Activated CD8-positive, alpha-beta memory T cell treated with anti-CD3 and anti-CD28 coated beads for 4 hours (primary cell): ENCODE measurements at regions not wholly inside any gene's neighbourhood (a gene's known extent, or its start where the extent isn't known, plus 50 kb on each side); places are given as distances from the start of the nearest gene placed in this dataset.
"Not testable (repeated sequence)": the region's sequence is repeated elsewhere in the genome, so short reads cannot be mapped to it uniquely, and the experiment has no call there.

Experiments
- DNase-seq, 2 donors: peaks; one replicate each; pipeline ENCODE4 v3.0.0-alpha.2; 2020; ENCODE audit warnings: low read depth in 2 of 2

DNA sequence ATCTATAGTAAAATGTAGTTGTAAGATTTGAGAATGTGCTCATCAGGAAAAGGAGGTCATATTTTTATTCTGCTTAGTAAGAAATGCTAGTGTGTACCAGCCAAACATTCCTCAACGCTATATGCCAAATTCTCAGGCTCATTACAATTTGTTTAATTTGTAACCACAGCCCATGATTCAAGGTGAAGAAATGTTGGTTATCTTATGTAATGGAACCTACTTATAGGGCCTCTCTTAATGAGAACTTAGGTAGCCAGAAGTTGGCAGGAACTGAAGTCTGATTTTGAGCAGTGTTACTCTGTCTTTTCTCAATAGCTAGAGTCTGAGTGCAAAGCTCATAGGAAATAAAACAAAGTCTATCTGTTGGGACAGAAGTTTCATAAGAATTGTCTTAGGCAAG is 595.0 kb downstream of the GLUD2 start:
- DNase-seq: no peak

GRCh38 chrX:121649417-121649816 is 602.0 kb downstream of the GLUD2 start:
- no peak for DNase-seq

DNA sequence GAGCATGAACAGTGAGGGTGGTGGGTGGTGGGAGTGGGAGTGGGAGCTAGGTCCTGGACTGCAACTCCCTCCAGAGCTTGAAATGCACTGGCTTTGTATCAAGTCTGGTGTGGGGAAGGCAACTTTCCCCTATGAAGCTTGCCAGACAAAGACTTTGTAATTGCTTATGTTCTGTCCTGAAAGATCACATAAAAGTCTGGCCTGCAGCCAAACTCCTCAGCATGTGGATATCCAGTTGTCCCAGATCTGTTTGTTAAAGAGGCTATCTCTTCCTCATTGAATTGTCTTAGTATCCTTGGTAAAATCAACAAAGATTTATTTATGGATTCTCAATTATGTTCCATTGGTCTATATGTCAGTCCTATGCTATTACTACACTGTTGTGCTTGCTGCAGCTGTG is 607.9 kb downstream of the GLUD2 start:
- no peak for DNase-seq

DNA sequence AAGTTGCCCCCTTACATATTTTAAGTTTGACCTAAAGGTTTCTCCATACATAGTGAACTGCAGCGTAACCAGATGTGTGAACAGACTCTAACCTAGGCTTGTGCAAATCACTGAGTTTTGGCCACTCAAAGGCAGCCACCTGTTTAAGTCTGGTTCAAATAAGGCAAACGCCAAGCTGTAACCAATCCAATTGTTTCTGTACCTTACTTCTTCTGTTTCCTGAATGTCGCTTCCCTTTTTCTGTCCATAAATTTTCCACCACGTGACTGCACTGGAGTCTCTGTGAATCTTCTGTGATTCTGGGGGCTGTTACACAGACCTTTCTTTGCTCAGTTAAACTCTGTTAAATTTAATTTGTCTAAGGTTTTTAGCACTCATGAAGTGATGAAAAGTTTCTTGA is 618.8 kb downstream of the GLUD2 start:
- no peak for DNase-seq

- DNase-seq: no peak
These were observed 624.2 kb downstream of the GLUD2 start for GRCh38 chrX:121671649-121672048.

DNA sequence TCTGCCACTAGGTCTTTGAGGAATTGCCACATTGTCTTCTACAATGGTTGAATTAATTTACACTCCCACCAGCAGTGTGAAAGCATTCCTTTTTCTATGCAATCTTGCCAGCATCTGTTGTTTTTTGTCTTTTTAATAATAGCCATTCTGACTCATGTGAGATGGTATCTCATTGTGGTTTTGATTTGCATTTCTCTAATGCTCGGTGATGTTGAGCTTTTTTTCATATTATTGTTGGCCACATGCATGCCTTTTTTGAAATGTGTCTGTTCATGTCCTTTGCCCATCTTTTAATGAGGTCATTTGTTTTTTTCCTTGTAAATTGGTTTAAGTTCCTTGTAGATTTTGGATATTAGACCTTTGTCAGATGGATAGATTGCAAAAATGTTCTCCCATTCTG is 661.8 kb downstream of the GLUD2 start:
- DNase-seq: not testable (repeated sequence)

- DNase-seq: no peak
These were observed 686.1 kb downstream of the GLUD2 start for GRCh38 chrX:121733514-121733913.

DNA sequence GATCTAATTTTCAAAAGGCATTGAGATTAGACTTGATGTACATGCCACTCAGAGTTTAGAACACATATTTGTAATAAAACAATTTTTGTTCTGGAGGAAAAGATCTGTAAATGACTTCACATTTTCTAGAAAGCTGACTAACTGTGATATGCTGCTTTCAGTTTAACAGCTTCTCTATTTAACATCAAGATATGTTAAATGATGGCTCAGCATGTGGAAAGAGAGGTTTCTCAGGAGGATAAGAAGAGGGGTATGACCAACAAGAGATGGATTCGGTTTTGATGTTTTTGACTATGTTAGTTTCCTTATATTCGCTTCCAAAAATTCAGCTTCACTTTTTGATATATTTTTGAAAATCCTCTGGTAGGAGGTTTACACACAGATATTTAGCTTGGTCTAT is 698.7 kb downstream of the GLUD2 start:
- DNase-seq: no peak

- DNase-seq: not testable (repeated sequence)
These were observed 706.2 kb downstream of the GLUD2 start for GRCh38 chrX:121753602-121754001.

GRCh38 chrX:121754301-121754700 is 706.9 kb downstream of the GLUD2 start:
- no peak for DNase-seq

DNA sequence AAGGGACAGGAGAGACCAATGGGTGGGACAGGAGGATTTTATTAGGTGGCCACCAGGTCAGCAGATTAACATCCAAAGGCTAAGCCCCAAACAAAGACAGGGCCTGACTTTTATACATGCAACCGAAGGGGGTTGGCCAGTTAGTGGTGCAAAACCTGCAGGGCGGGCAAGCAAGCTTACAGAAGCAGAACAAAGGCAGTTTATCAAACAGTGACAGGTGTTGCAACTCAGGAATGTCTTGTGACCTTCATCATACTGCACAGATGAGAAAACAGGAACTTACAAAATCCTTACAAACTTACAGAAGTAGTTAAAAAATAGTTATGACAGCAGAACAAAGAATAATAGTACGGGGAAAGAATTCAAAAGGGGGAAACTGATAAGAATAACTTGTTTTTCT is 708.1 kb downstream of the GLUD2 start:
- DNase-seq: no peak

GRCh38 chrX:121761845-121762244 is 714.4 kb downstream of the GLUD2 start:
- no peak for DNase-seq

DNA sequence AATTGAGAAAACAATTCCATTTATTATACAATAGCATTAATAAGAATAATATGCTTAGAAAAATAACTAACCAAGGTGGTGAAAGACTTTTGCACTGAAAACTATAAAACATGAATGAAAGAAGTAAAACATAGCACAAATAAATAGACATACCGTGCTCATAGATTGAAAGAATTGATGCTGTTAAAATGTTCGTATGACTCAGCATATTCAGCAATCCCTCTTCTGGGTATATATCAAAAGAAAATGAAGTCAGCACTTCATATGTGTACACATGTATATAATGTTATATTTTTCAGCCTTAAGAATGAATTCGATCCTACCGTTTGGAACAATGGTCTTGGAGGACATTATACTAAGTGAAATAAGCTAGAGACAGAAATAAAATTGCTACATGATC is 716.3 kb downstream of the GLUD2 start:
- no peak for DNase-seq

DNA sequence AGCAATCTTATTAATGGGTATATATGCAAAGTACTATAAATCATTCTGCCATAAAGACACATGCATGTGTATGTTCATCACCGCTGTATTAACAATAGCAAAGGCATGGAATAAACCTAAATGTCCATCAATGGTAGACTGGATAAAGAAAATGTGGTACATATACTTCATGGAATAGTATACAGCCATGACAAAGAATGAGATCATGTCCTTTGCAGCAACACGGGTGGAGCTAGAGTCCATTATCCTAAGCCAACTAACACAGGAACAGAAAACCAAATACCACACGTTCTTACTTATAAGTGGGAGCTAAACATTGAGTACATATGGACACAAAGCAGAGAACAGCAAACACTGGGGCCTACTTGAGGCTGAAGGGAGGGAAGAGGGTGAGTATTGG is 720.8 kb downstream of the GLUD2 start:
- DNase-seq: not testable (repeated sequence)

GRCh38 chrX:121781991-121782390 is 734.6 kb downstream of the GLUD2 start:
- no peak for DNase-seq

DNA sequence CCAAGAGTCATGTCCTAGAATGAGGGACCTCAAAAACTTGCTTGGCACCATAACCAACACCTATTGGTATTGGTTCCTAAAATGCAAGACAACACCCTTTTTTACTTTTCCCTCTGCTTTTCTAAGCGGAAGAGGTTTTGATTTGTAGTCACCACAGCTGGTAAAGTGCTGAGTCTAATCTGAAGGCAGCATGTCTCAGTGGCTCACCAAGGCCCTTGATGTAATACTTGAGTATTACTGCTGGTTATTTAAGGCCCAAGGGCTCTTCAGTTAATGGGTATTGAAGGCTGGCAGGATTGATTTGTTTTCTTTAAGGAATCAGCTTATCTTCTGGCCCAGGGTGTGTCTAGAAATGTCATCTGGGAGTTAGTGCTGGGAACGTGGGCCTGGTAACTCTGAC is 735.1 kb downstream of the GLUD2 start:
- DNase-seq: no peak

DNA sequence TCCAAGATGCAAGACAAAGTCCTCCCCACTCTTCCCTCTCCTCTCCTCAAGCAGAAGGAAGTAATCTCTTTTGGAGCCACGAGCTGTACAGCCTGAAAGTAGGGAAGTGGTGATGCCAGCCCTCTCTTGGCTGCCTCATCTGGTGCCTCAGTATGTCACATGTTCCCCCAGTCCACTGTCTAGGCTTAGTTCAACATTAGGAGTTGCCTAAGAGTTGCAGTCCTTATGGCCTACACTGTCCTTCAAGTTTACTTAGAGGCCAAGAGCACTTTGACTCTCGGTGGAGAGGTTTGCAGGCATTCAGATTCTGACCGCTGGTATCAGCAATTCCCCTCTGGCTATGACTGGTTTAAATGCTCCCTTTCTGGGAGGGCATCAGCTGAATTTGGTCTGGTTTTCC is 735.6 kb downstream of the GLUD2 start:
- DNase-seq: no peak

DNA sequence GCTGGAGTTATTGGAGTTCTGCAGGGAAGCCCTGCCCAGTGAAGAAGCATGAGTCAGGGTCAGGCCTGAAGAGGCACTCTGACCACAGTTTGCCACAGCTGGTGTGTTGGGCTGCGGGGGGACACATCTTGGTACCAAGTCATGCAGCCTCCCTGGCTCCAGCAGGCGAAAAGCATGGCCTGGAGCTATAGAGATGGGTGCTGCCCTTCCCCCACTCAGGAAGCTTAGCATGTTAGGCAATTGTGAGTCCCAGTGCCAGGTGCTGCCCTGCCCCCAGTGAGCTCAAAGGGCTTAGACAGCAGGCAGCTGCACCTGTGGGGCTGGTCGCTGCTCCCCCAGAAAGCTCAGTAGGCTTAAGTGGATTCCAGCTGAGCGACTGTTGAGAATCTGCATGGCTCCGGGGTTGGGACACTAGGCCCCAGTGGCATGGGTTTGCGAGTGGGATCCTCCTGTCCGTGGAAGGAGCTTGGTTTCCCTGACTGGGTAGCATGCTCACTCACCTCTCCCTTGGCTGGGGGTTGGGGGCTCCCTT is 755.5 kb downstream of the GLUD2 start:
- DNase-seq: no peak

- DNase-seq: no peak
These were observed 776.0 kb downstream of the GLUD2 start for GRCh38 chrX:121823406-121823805.

DNA sequence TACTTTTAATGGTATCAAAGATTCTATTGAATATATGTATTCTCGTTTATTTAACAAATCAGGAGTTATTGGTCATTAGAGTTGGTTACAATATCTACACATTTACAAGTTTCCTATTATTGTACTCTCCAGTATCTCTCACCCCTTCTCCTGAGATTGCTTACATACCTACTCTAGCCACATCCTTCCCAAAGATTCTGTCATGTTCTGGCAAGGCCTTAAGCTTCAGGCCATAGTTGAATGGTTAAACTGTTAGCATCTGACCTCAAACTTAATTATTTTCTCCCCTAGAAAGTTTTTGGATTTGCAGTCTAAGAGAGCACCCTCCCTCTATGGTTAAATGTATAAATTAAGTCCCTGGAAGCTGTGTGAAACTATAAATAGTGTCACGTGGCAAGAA is 784.2 kb downstream of the GLUD2 start:
- DNase-seq: no peak

DNA sequence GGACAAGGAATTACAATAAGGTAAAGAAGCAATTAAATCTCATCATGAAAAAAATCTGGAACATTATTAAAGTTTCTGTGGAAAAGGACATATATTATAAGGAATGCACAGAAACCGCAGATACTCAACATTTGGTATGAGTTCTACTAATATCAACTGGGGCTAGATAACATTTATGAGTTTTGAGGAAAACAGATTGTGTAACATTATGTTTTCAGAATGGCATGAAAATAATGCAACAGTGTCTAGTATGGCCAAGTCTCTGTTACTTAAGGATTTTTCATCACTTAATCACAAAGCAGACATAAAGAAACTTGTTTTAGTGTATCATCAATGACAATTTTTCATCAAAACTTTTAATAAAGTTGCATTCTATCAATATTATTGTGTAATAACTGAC is 785.0 kb downstream of the GLUD2 start:
- DNase-seq: no peak

DNA sequence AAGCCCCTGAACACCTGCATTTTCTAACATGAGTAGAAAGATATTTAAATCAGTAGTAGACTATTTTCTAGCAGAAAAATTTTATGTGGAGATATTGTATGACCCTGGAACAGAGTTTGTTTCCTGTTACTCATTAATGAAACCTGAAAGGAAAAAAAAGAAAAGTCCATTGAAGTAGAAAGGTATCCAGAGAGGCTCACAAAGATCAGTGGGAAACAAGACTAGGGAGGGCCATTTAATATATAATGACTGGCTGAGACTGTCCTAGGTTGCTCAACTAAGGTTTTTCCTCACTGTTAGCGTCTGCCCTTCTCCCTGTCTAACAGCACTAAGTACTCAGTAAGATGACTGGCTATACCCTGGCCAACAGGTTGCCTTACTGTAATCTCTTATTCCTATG is 788.6 kb downstream of the GLUD2 start:
- DNase-seq: no peak

DNA sequence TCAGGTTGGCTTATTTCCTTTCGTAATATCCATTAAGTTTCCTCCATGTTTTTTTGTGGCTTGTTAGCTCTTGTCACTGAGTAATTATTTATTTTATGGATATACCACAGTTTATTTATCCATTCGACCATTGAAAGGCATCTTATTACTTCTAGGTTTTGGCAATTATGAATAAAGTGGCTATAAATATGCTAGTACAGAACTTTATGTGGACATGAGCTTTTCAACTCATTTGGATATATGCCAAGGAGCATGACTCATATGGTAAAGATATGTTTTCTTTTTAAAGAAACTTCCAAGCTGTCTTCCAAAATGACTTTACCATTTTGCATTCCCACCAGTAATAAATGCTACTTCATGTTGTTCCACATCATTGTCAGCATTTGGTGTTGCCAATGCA is 803.6 kb downstream of the GLUD2 start:
- DNase-seq: no peak

GRCh38 chrX:121853762-121854613 is 806.6 kb downstream of the GLUD2 start:
- no peak for DNase-seq
